ENCODE measurements at regions not wholly inside any gene's neighbourhood (a gene's known extent, or its start where the extent isn't known, plus 50 kb on each side); places are given as distances from the start of the nearest gene placed in this dataset.

- DNase-seq (ENCODE audit: low spot score), result no peak
These were observed 326.3 kb downstream of the OSTF1 start for GRCh38 chr9:75414371-75415160.

GRCh38 chr9:75417471-75417870 is 329.2 kb downstream of the OSTF1 start:
- DNase-seq (ENCODE audit: low spot score), result no peak

- no peak for DNase-seq (ENCODE audit: low spot score)
These were observed 330.2 kb downstream of the OSTF1 start for GRCh38 chr9:75418518-75418917.

- no peak for DNase-seq (ENCODE audit: low spot score)
These were observed 334.7 kb downstream of the OSTF1 start for GRCh38 chr9:75422944-75423522.

- DNase-seq (ENCODE audit: low spot score), result no peak
These were observed 341.5 kb downstream of the OSTF1 start for GRCh38 chr9:75429531-75430475.

- no peak for DNase-seq (ENCODE audit: low spot score)
These were observed 343.1 kb downstream of the OSTF1 start for GRCh38 chr9:75431375-75431774.

GRCh38 chr9:75432386-75432785 is 344.1 kb downstream of the OSTF1 start:
- DNase-seq (ENCODE audit: low spot score), result no peak

- DNase-seq (ENCODE audit: low spot score), result no peak
These were observed 344.6 kb downstream of the OSTF1 start for GRCh38 chr9:75432888-75433287.

GRCh38 chr9:75438716-75439115 is 350.4 kb downstream of the OSTF1 start:
- no peak for DNase-seq (ENCODE audit: low spot score)

- no peak for DNase-seq (ENCODE audit: low spot score)
These were observed 352.6 kb downstream of the OSTF1 start for GRCh38 chr9:75440914-75441313.

- no peak for DNase-seq (ENCODE audit: low spot score)
These were observed 356.8 kb downstream of the OSTF1 start for GRCh38 chr9:75445144-75445543.

- no peak for DNase-seq (ENCODE audit: low spot score)
These were observed 359.0 kb downstream of the OSTF1 start for GRCh38 chr9:75447281-75447680.

- DNase-seq (ENCODE audit: low spot score), result no peak
These were observed 360.0 kb downstream of the OSTF1 start for GRCh38 chr9:75448281-75448680.

GRCh38 chr9:75448955-75449354 is 360.6 kb downstream of the OSTF1 start:
- DNase-seq (ENCODE audit: low spot score), result no peak

GRCh38 chr9:75451045-75451444 is 362.7 kb downstream of the OSTF1 start:
- no peak for DNase-seq (ENCODE audit: low spot score)

GRCh38 chr9:75451505-75451904 is 363.2 kb downstream of the OSTF1 start:
- no peak for DNase-seq (ENCODE audit: low spot score)

GRCh38 chr9:75452512-75452911 is 364.2 kb downstream of the OSTF1 start:
- DNase-seq (ENCODE audit: low spot score), result no peak

GRCh38 chr9:75454043-75454442 is 365.7 kb downstream of the OSTF1 start:
- DNase-seq (ENCODE audit: low spot score), result no peak

GRCh38 chr9:75454891-75455290 is 366.6 kb downstream of the OSTF1 start:
- no peak for DNase-seq (ENCODE audit: low spot score)

GRCh38 chr9:75455444-75455921 is 367.2 kb downstream of the OSTF1 start:
- DNase-seq (ENCODE audit: low spot score), result no peak

GRCh38 chr9:75456698-75457097 is 368.4 kb downstream of the OSTF1 start:
- no peak for DNase-seq (ENCODE audit: low spot score)

GRCh38 chr9:75457474-75458011 is 369.2 kb downstream of the OSTF1 start:
- no peak for DNase-seq (ENCODE audit: low spot score)
